Glutamatergic neuron (in vitro differentiated cells): ENCODE measurements at regions not wholly inside any gene's neighbourhood (a gene's known extent, or its start where the extent isn't known, plus 50 kb on each side); places are given as distances from the start of the nearest gene placed in this dataset.

Source experiments
- DNase-seq: peaks from one replicate; pipeline ENCODE4 v3.0.0; 2022
- H3K27ac Mint-ChIP-seq: one replicate; pipeline ENCODE4 v1.8.0; 2020; ENCODE audit warnings: mild to moderate bottlenecking, mixed read lengths, inconsistent platforms; ENCODE audit not compliant: unreplicated experiment
- H3K27me3 Mint-ChIP-seq: one replicate; pipeline ENCODE4 v1.8.0; 2020; ENCODE audit warnings: mild to moderate bottlenecking, moderate library complexity, mixed read lengths, inconsistent platforms; ENCODE audit not compliant: unreplicated experiment
- H3K36me3 Mint-ChIP-seq: one replicate; pipeline ENCODE4 v1.8.0; 2020; ENCODE audit warnings: mild to moderate bottlenecking, mixed read lengths, inconsistent platforms; ENCODE audit not compliant: unreplicated experiment
- H3K4me1 Mint-ChIP-seq: one replicate; pipeline ENCODE4 v1.8.0; 2020; ENCODE audit warnings: mild to moderate bottlenecking, low read depth, mixed read lengths, inconsistent platforms; ENCODE audit not compliant: unreplicated experiment
- H3K4me3 Mint-ChIP-seq: one replicate; pipeline ENCODE4 v1.8.0; 2020; ENCODE audit warnings: mild to moderate bottlenecking, mixed read lengths, inconsistent platforms; ENCODE audit not compliant: unreplicated experiment
- H3K9me3 Mint-ChIP-seq: one replicate; pipeline ENCODE4 v1.8.0; 2020; ENCODE audit warnings: mild to moderate bottlenecking, moderate library complexity, mixed read lengths, inconsistent platforms; ENCODE audit not compliant: unreplicated experiment
- CTCF ChIP-seq: fragments of 200-600 bp; sonication (generic); IDR thresholded peaks from one replicate; pipeline ENCODE4 v1.5.0; 2021; ENCODE audit not compliant: partially characterized antibody, unreplicated experiment

GRCh38 chr1:69138172-69138571, 429.6 kb upstream of the LRRC7 start:
- no peak for TF ChIP-seq CTCF
- no peaks in the 10 kb centered on the region for H3K36me3 Mint-ChIP-seq
- H3K4me1 Mint-ChIP-seq = no peaks in the 10 kb centered on the region
- DNase-seq = no peak
- no peak overlapping the region for H3K27ac Mint-ChIP-seq
- H3K4me3 Mint-ChIP-seq = no peak overlapping the region
- H3K27me3 Mint-ChIP-seq = peaks cover 1% of the 10 kb centered on the region
- no peaks in the 10 kb centered on the region for H3K9me3 Mint-ChIP-seq

- Mint-ChIP-seq H3K27ac (no peak overlapping the region), H3K9me3 (no peaks in the 10 kb centered on the region)
- DNase-seq = no peak
These were observed 428.7 kb upstream of the LRRC7 start for GRCh38 chr1:69139007-69139406.

GRCh38 chr1:69146303-69146702, 421.4 kb upstream of the LRRC7 start:
- DNase-seq = no peak
- TF ChIP-seq CTCF = no peak
- H3K27ac Mint-ChIP-seq = no peak overlapping the region
- H3K27me3 Mint-ChIP-seq = peaks cover 1% of the 10 kb centered on the region
- H3K4me1 Mint-ChIP-seq = no peaks in the 10 kb centered on the region
- H3K9me3 Mint-ChIP-seq = no peaks in the 10 kb centered on the region
- no peaks in the 10 kb centered on the region for H3K36me3 Mint-ChIP-seq
- no peak overlapping the region for H3K4me3 Mint-ChIP-seq

More at GRCh38 chr1:69139007-69139406, 428.7 kb upstream of the LRRC7 start:
- no peaks in the 10 kb centered on the region for H3K36me3 Mint-ChIP-seq
- no peak overlapping the region for H3K4me3 Mint-ChIP-seq
- H3K4me1 Mint-ChIP-seq = no peaks in the 10 kb centered on the region
- no peak for TF ChIP-seq CTCF
- H3K27me3 Mint-ChIP-seq = peaks cover 1% of the 10 kb centered on the region

- TF ChIP-seq CTCF = no peak
- H3K27me3 Mint-ChIP-seq = no peaks in the 10 kb centered on the region
These were observed 419.0 kb upstream of the LRRC7 start for GRCh38 chr1:69148731-69149130.

GRCh38 chr1:69157046-69157756, 410.5 kb upstream of the LRRC7 start:
- no peak for DNase-seq

More at GRCh38 chr1:69148731-69149130, 419.0 kb upstream of the LRRC7 start:
- Mint-ChIP-seq H3K36me3 (no peaks in the 10 kb centered on the region), H3K4me1 (no peaks in the 10 kb centered on the region), H3K27ac (no peak overlapping the region), H3K4me3 (no peak overlapping the region), H3K9me3 (no peaks in the 10 kb centered on the region)
- DNase-seq = no peak

More at GRCh38 chr1:69157046-69157756, 410.5 kb upstream of the LRRC7 start:
- Mint-ChIP-seq H3K27ac (no peak overlapping the region), H3K36me3 (no peaks in the 10 kb centered on the region), H3K4me1 (no peaks in the 10 kb centered on the region), H3K9me3 (peaks cover 2% of the 10 kb centered on the region), H3K27me3 (peaks cover 2% of the 10 kb centered on the region), H3K4me3 (no peak overlapping the region)
- TF ChIP-seq CTCF = no peak
